ENCODE measurements at regions not wholly inside any gene's neighbourhood (a gene's known extent, or its start where the extent isn't known, plus 50 kb on each side); places are given as distances from the start of the nearest gene placed in this dataset.

DNA sequence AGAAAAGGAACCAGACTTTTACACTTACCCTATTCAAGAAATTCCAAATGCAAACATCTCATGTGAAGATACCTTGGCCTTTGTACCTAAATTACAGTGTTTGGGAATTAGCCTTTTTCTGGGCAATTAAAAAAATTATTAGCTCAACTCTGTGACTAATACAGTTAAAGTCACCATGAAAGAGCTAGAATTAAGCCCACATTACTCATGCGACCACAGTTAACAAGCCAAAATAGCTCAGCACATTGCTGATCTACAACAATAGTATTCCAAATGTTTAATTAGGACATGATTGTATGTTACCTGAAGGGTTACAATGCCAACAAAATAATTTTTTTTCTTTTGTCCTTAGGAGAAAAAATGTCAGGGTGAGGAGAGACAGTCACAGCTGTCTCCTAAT lies 263.6 kb upstream of the GPC6 start:
- Histone ChIP-seq H3K9me2 (replicated peaks; ENCODE audit: insufficient read depth, low read length) (no peaks in the 10 kb centered on the region), H3K9me3 (ENCODE audit: low read length) (peaks cover 20% of the 10 kb centered on the region), H3K27ac (ENCODE audit: low read length) (no peak overlapping the region), H3K79me2 (ENCODE audit: low read length) (no peaks in the 10 kb centered on the region), H4K20me1 (ENCODE audit: insufficient read depth, low read depth, low read length) (no peaks in the 10 kb centered on the region), H3K36me3 (ENCODE audit: insufficient read depth, low read length) (no peaks in the 10 kb centered on the region), H3K27me3 (ENCODE audit: low read length) (no peaks in the 10 kb centered on the region), H3K9ac (ENCODE audit: low read length) (no peak overlapping the region), H3K4me2 (ENCODE audit: low read depth, low read length, poor library complexity, severe bottlenecking) (no peak overlapping the region), H2AFZ (ENCODE audit: low read length) (no peak overlapping the region), H3K4me3 (ENCODE audit: low read length) (no peak overlapping the region), H3K4me1 (ENCODE audit: low read length) (no peaks in the 10 kb centered on the region)
- DNase-seq: no peak

DNA sequence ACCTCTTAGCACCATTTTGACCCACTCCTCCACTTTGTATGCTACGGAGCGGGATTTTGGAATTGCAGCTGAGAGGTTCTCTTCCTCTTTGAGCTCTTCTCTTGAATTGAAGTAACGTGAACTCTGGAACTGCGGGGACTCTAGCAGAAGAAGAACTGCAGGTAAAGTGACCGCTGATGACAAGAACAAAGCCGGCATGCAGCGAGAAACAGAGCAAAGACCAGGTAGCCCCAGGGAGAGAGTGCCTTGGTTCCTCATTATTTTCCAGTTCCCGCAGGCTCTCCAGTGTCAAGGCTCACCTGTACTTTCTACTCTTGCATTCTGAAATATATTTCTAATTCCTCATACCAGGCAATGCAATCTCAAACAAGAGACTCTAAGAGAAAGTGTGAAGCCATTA lies 260.3 kb upstream of the GPC6 start:
- Histone ChIP-seq H3K36me3 (ENCODE audit: insufficient read depth, low read length) (no peaks in the 10 kb centered on the region), H3K9ac (ENCODE audit: low read length) (no peak overlapping the region), H2AFZ (ENCODE audit: low read length) (no peak overlapping the region), H3K79me2 (ENCODE audit: low read length) (no peaks in the 10 kb centered on the region), H3K4me3 (ENCODE audit: low read length) (no peak overlapping the region), H3K4me2 (ENCODE audit: low read depth, low read length, poor library complexity, severe bottlenecking) (no peak overlapping the region), H3K27ac (ENCODE audit: low read length) (no peak overlapping the region), H4K20me1 (ENCODE audit: insufficient read depth, low read depth, low read length) (no peaks in the 10 kb centered on the region), H3K9me2 (replicated peaks; ENCODE audit: insufficient read depth, low read length) (no peaks in the 10 kb centered on the region), H3K9me3 (ENCODE audit: low read length) (peaks cover 20% of the 10 kb centered on the region), H3K4me1 (ENCODE audit: low read length) (no peaks in the 10 kb centered on the region), H3K27me3 (ENCODE audit: low read length) (no peaks in the 10 kb centered on the region)
- no peak for DNase-seq

DNA sequence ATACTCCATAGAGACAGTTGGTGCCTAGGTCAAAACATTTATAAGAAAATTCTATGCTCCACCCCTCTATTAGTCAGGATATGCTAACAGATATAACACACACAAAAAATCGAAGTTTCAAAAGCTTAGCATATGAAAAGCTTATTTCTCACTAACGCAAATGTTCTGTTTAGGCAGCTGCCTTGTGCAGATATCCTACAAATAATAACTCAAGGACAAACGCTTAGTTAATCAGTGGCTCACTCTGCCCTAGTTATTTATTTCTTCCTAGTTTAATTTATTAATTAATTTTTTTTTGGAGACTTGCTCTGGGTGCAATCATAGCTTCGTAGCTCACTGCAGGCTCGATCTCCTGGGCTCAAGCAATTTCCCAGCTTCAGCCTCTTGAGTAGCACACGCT lies 259.7 kb upstream of the GPC6 start:
- no peak overlapping the region for H3K9ac ChIP-seq (ENCODE audit: low read length)
- no peaks in the 10 kb centered on the region for H3K79me2 ChIP-seq (ENCODE audit: low read length)
- no peak overlapping the region for H3K4me2 ChIP-seq (ENCODE audit: low read depth, low read length, poor library complexity, severe bottlenecking)
- H3K4me1 ChIP-seq (ENCODE audit: low read length): no peaks in the 10 kb centered on the region
- no peaks in the 10 kb centered on the region for H3K9me2 ChIP-seq (replicated peaks; ENCODE audit: insufficient read depth, low read length)
- H3K9me3 ChIP-seq (ENCODE audit: low read length): peaks cover 16% of the 10 kb centered on the region
- no peak overlapping the region for H3K4me3 ChIP-seq (ENCODE audit: low read length)
- H3K36me3 ChIP-seq (ENCODE audit: insufficient read depth, low read length): no peaks in the 10 kb centered on the region
- H3K27me3 ChIP-seq (ENCODE audit: low read length): no peaks in the 10 kb centered on the region
- H2AFZ ChIP-seq (ENCODE audit: low read length): no peak overlapping the region
- no peak for DNase-seq
- no peak overlapping the region for H3K27ac ChIP-seq (ENCODE audit: low read length)
- no peaks in the 10 kb centered on the region for H4K20me1 ChIP-seq (ENCODE audit: insufficient read depth, low read depth, low read length)

DNA sequence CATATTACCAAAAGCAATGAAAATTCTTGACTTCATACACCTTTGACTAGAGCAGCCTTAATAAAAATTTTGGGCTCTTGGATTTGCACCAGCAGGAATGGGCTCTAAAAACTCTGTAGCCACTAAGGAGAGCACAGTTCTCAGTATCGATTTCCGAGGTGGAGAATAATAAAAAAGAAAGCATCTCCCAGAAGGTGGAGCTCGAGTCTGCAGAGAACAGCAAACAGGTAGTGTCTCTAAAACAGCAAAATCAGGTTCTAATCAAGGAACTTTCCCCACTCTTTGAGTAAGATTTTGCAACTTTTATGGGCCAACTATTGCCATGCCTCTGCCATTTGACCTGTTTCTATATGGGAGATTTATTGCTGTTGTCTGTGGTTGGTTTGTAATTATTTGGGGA lies 258.7 kb upstream of the GPC6 start:
- Histone ChIP-seq H3K27ac (ENCODE audit: low read length) (no peak overlapping the region), H3K9ac (ENCODE audit: low read length) (no peak overlapping the region), H3K4me3 (ENCODE audit: low read length) (no peak overlapping the region), H3K36me3 (ENCODE audit: insufficient read depth, low read length) (no peaks in the 10 kb centered on the region), H3K4me1 (ENCODE audit: low read length) (no peaks in the 10 kb centered on the region), H3K27me3 (ENCODE audit: low read length) (no peaks in the 10 kb centered on the region), H3K79me2 (ENCODE audit: low read length) (no peaks in the 10 kb centered on the region), H2AFZ (ENCODE audit: low read length) (no peak overlapping the region), H3K9me2 (replicated peaks; ENCODE audit: insufficient read depth, low read length) (no peaks in the 10 kb centered on the region), H3K4me2 (ENCODE audit: low read depth, low read length, poor library complexity, severe bottlenecking) (no peak overlapping the region), H4K20me1 (ENCODE audit: insufficient read depth, low read depth, low read length) (no peaks in the 10 kb centered on the region), H3K9me3 (ENCODE audit: low read length) (peaks cover 7% of the 10 kb centered on the region)
- DNase-seq: no peak

DNA sequence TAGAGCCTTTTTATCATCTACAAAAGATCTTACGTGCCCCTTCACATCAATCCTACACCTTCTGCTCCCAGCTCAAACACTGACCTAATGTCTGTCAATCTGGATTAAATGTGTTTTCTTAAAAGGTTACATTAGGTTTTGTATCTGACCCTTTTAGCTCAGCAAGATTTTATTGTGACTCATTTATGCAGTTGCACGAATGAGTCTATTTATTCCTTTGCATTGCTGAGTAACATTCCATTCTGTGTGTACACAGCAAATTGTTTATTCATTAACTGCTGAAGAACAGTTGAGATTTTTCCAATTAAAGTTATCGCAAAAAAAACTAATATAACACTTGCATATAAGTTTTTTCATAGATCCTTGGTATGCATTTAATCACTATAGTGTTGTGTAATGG lies 253.9 kb upstream of the GPC6 start:
- no peak for DNase-seq
- H3K27ac ChIP-seq (ENCODE audit: low read length): no peak overlapping the region
- no peaks in the 10 kb centered on the region for H3K27me3 ChIP-seq (ENCODE audit: low read length)

DNA sequence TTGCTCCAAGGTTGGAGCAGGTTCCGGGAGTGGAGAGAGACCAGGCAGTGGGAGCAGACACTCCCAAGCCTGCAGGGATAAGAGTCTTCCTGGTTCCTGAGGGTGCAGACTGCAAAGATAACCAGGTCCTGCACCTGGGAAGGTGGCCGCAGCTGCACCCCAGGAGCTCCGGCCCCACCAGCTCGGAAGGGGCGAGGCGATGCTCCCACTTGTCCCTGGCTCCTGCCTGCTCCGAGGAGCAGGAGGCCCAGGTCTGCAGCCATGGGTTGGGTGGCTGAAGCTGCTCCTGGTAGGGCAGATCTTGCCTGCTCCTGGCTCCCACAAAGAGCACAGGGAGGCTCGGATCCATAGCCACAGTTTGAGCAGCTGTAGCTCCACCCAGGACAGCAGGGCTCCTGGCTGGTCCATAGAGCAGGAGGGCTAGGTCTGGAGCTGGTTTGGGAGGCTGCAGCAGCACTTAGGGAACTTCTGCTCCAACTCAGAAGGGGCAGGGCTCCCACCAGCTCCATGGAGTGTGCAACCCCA lies 251.6 kb upstream of the GPC6 start:
- no peaks in the 10 kb centered on the region for H4K20me1 ChIP-seq (ENCODE audit: insufficient read depth, low read depth, low read length)
- no peak overlapping the region for H2AFZ ChIP-seq (ENCODE audit: low read length)
- H3K79me2 ChIP-seq (ENCODE audit: low read length): no peaks in the 10 kb centered on the region
- H3K27ac ChIP-seq (ENCODE audit: low read length): no peak overlapping the region
- H3K4me3 ChIP-seq (ENCODE audit: low read length): no peak overlapping the region
- H3K36me3 ChIP-seq (ENCODE audit: insufficient read depth, low read length): no peaks in the 10 kb centered on the region
- no peak for DNase-seq
- H3K4me1 ChIP-seq (ENCODE audit: low read length): no peaks in the 10 kb centered on the region
- H3K27me3 ChIP-seq (ENCODE audit: low read length): no peaks in the 10 kb centered on the region
- no peaks in the 10 kb centered on the region for H3K9me2 ChIP-seq (replicated peaks; ENCODE audit: insufficient read depth, low read length)
- peaks cover 18% of the 10 kb centered on the region for H3K9me3 ChIP-seq (ENCODE audit: low read length)
- no peak overlapping the region for H3K4me2 ChIP-seq (ENCODE audit: low read depth, low read length, poor library complexity, severe bottlenecking)
- H3K9ac ChIP-seq (ENCODE audit: low read length): no peak overlapping the region

More for the DNA sequence above, 253.9 kb upstream of the GPC6 start:
- Histone ChIP-seq H3K36me3 (ENCODE audit: insufficient read depth, low read length) (no peaks in the 10 kb centered on the region), H4K20me1 (ENCODE audit: insufficient read depth, low read depth, low read length) (no peaks in the 10 kb centered on the region), H3K9ac (ENCODE audit: low read length) (no peak overlapping the region), H3K4me3 (ENCODE audit: low read length) (no peak overlapping the region), H3K4me1 (ENCODE audit: low read length) (no peaks in the 10 kb centered on the region), H3K9me2 (replicated peaks; ENCODE audit: insufficient read depth, low read length) (no peaks in the 10 kb centered on the region), H3K9me3 (ENCODE audit: low read length) (peaks cover 12% of the 10 kb centered on the region), H2AFZ (ENCODE audit: low read length) (no peak overlapping the region), H3K79me2 (ENCODE audit: low read length) (no peaks in the 10 kb centered on the region), H3K4me2 (ENCODE audit: low read depth, low read length, poor library complexity, severe bottlenecking) (no peak overlapping the region)

DNA sequence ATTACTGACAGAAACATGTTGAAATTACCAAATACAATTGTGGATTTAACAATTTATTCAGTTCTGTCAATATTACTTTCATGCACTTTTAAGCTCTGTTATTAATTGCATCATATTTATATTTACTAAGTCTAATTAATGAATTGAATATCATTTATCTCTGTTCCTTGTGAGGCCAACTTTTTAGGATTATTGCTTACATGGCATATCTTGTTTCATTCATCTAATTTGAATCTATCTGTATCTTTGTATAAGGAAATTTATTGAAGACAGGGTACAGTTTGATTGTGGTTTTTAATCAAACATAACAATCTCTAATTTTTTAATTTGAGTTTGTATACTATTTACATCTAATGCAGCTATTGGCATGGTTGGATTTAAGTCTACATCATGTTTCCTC lies 249.9 kb upstream of the GPC6 start:
- H3K4me1 ChIP-seq (ENCODE audit: low read length): no peaks in the 10 kb centered on the region
- no peaks in the 10 kb centered on the region for H3K27me3 ChIP-seq (ENCODE audit: low read length)
- H3K9me2 ChIP-seq (replicated peaks; ENCODE audit: insufficient read depth, low read length): no peaks in the 10 kb centered on the region
- H3K79me2 ChIP-seq (ENCODE audit: low read length): no peaks in the 10 kb centered on the region
- H3K9ac ChIP-seq (ENCODE audit: low read length): no peak overlapping the region
- H3K9me3 ChIP-seq (ENCODE audit: low read length): peaks cover 18% of the 10 kb centered on the region
- no peak for DNase-seq
- no peak overlapping the region for H3K4me2 ChIP-seq (ENCODE audit: low read depth, low read length, poor library complexity, severe bottlenecking)
- no peak overlapping the region for H3K27ac ChIP-seq (ENCODE audit: low read length)
- H4K20me1 ChIP-seq (ENCODE audit: insufficient read depth, low read depth, low read length): no peaks in the 10 kb centered on the region
- H2AFZ ChIP-seq (ENCODE audit: low read length): no peak overlapping the region
- H3K36me3 ChIP-seq (ENCODE audit: insufficient read depth, low read length): no peaks in the 10 kb centered on the region
- H3K4me3 ChIP-seq (ENCODE audit: low read length): no peak overlapping the region

DNA sequence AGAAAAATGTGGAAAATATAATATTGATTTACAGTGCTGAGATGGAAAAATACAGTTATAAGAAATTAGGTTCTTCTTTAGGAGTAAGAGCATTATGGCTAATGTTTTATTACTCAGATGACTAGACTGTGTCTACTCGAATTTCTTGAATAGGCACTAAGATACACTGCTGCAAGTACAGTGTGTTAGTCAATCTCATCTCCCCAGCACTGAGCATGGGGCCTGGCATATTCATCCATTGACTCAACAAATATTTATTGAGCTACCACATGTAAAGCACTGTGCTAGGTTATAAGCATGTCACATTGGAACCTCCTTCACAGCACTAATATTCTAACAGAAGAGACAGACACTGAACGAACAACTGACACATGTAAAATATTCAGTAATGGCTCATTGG lies 242.5 kb upstream of the GPC6 start:
- H4K20me1 ChIP-seq (ENCODE audit: insufficient read depth, low read depth, low read length): no peaks in the 10 kb centered on the region
- H3K4me2 ChIP-seq (ENCODE audit: low read depth, low read length, poor library complexity, severe bottlenecking): no peak overlapping the region
- H3K36me3 ChIP-seq (ENCODE audit: insufficient read depth, low read length): no peaks in the 10 kb centered on the region
- no peak overlapping the region for H3K4me3 ChIP-seq (ENCODE audit: low read length)
- no peaks in the 10 kb centered on the region for H3K9me2 ChIP-seq (replicated peaks; ENCODE audit: insufficient read depth, low read length)
- no peak overlapping the region for H2AFZ ChIP-seq (ENCODE audit: low read length)
- no peak for DNase-seq
- H3K79me2 ChIP-seq (ENCODE audit: low read length): no peaks in the 10 kb centered on the region
- no peak overlapping the region for H3K27ac ChIP-seq (ENCODE audit: low read length)
- no peaks in the 10 kb centered on the region for H3K27me3 ChIP-seq (ENCODE audit: low read length)
- H3K4me1 ChIP-seq (ENCODE audit: low read length): no peaks in the 10 kb centered on the region
- peaks cover 23% of the 10 kb centered on the region for H3K9me3 ChIP-seq (ENCODE audit: low read length)
- H3K9ac ChIP-seq (ENCODE audit: low read length): no peak overlapping the region

DNA sequence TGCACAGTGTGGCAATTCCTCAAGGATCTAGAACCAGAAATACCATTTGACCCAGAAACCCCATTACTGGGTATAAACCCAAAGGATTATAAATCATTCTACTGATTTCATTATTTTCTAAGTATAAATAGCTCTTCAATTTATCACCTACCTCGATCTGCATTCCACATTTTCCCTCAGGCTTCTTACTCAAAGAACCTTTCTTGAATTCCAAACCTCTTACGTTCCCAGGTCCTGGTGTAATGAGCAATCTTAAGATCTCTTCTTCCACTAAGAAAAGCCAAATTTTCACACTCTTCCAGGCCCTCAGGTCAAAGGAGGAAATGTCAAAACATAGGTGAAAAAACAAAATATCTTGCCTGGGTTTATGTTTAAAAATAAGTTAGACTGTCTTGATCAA lies 237.3 kb upstream of the GPC6 start:
- Histone ChIP-seq H3K27ac (ENCODE audit: low read length) (no peak overlapping the region), H3K9me3 (ENCODE audit: low read length) (peaks cover 28% of the 10 kb centered on the region), H3K4me3 (ENCODE audit: low read length) (no peak overlapping the region), H3K4me1 (ENCODE audit: low read length) (no peaks in the 10 kb centered on the region), H3K9ac (ENCODE audit: low read length) (no peak overlapping the region), H3K4me2 (ENCODE audit: low read depth, low read length, poor library complexity, severe bottlenecking) (no peak overlapping the region), H3K9me2 (replicated peaks; ENCODE audit: insufficient read depth, low read length) (no peaks in the 10 kb centered on the region), H4K20me1 (ENCODE audit: insufficient read depth, low read depth, low read length) (no peaks in the 10 kb centered on the region), H3K79me2 (ENCODE audit: low read length) (no peaks in the 10 kb centered on the region), H3K27me3 (ENCODE audit: low read length) (no peaks in the 10 kb centered on the region), H2AFZ (ENCODE audit: low read length) (no peak overlapping the region), H3K36me3 (ENCODE audit: insufficient read depth, low read length) (no peaks in the 10 kb centered on the region)
- DNase-seq: no peak
